HEK293T (cell line): ENCODE measurements at regions not wholly inside any gene's neighbourhood (a gene's known extent, or its start where the extent isn't known, plus 50 kb on each side); places are given as distances from the start of the nearest gene placed in this dataset.

Source experiments
- ARNT ChIP-seq: fragments of 450-650 bp; IDR thresholded peaks from 2 replicates; pipeline ENCODE4 v1.6.1; 2017; ENCODE audit warnings: mild to moderate bottlenecking
- BHLHE40 ChIP-seq: fragments of 450-650 bp; IDR thresholded peaks from 2 replicates; pipeline ENCODE4 v1.6.1; 2016; ENCODE audit warnings: mild to moderate bottlenecking, moderate library complexity, borderline replicate concordance
- CTBP1 ChIP-seq: fragments of 450-650 bp; IDR thresholded peaks from 2 replicates; pipeline ENCODE4 v1.6.1; 2016; ENCODE audit warnings: borderline replicate concordance
- ELF4 ChIP-seq: fragments of 450-650 bp; IDR thresholded peaks from 2 replicates; pipeline ENCODE4 v1.6.1; 2017; ENCODE audit warnings: antibody characterized with exemption
- FOXA1 ChIP-seq: fragments of 450-650 bp; IDR thresholded peaks from 2 replicates; pipeline ENCODE4 v1.6.1; 2016; ENCODE audit warnings: mild to moderate bottlenecking
- FOXK2 ChIP-seq: fragments of 450-650 bp; IDR thresholded peaks from 2 replicates; pipeline ENCODE4 v1.6.1; 2016; ENCODE audit warnings: mild to moderate bottlenecking
- FOXM1 ChIP-seq: fragments of 450-650 bp; IDR thresholded peaks from 2 replicates; pipeline ENCODE4 v1.6.1; 2017; ENCODE audit warnings: mild to moderate bottlenecking, borderline replicate concordance
- HDGF ChIP-seq: fragments of 450-650 bp; IDR thresholded peaks from 2 replicates; pipeline ENCODE4 v1.6.1; 2017; ENCODE audit warnings: antibody characterized with exemption, borderline replicate concordance
- NFRKB ChIP-seq: fragments of 450-650 bp; IDR thresholded peaks from 2 replicates; pipeline ENCODE4 v1.6.1; 2016; ENCODE audit warnings: mild to moderate bottlenecking, moderate library complexity
- SP1 ChIP-seq: fragments of 450-650 bp; IDR thresholded peaks from 2 replicates; pipeline ENCODE4 v1.6.1; 2017
- SUZ12 ChIP-seq: fragments of 450-650 bp; IDR thresholded peaks from 2 replicates; pipeline ENCODE4 v1.6.1; 2016; ENCODE audit warnings: mild to moderate bottlenecking
- TARDBP ChIP-seq: fragments of 450-650 bp; IDR thresholded peaks from 2 replicates; pipeline ENCODE4 v1.6.1; 2016
- ZNF384 ChIP-seq: fragments of 450-650 bp; IDR thresholded peaks from 2 replicates; pipeline ENCODE4 v1.6.1; 2016

DNA sequence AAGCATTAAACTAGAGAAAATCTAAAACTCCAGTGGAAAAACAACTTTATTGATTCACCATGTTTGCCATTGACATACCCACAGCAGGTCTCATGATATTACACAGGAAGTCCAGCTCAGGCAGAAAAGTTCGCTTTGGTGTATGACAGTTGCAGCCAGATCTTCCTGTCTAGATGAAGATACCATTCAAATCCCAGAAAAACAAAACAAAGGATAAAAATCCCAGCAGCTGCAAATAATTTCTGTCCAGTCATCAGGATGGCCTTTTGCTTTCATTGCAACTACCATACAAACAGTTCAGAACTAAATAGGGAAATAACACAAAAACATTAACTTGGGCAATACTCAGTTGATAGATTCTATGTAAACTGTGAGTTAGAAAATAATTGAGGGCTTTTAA lies 136.0 kb upstream of the NREP start:
- TF ChIP-seq ARNT (no peak), ELF4 (no peak), SUZ12 (no peak), CTBP1 (no peak), TARDBP (no peak), FOXK2 (no peak), SP1 (no peak), ZNF384 (no peak), HDGF (no peak), FOXM1 (no peak), BHLHE40 (no peak), FOXA1 (no peak), NFRKB (no peak)
